A549 (cell line): ENCODE measurements at regions not wholly inside any gene's neighbourhood (a gene's known extent, or its start where the extent isn't known, plus 50 kb on each side); places are given as distances from the start of the nearest gene placed in this dataset.
"Not testable (repeated sequence)": the region's sequence is repeated elsewhere in the genome, so short reads cannot be mapped to it uniquely, and the experiment has no call there.

ENCODE experiments used
- ATAC-seq, 2 experiments: fragments of 200-7000 bp in 1 of 2; fragments of >200 bp in 1 of 2; cut with Nextera tagmentation in 1 of 2; cut with Tn5 transposase in 1 of 2; 3 replicates each; pipeline versions ENCODE4 v1.8.0 to v1.9.1; 2018 to 2020; ENCODE audit warnings: mild to moderate bottlenecking in 1 of 2, moderate library complexity in 1 of 2
- CTCF ChIA-PET: fragments of 300-600 bp; sonication (Branson Sonifier 250); formaldehyde crosslinking; extraction: SDS; loops from one replicate; lab custom pipeline; 2021; ENCODE audit warnings: antibody characterized with exemption, inconsistent platforms; lab: Yijun Ruan, JAX
- POLR2A ChIA-PET: fragments of 350-600 bp; formaldehyde crosslinking; extraction: SDS; loops from one replicate; lab custom pipeline; 2021; ENCODE audit warnings: antibody characterized with exemption, inconsistent platforms; lab: Yijun Ruan, JAX
- DNase-seq, 2 experiments: peaks; one replicate each; pipeline versions ENCODE4 v3.0.0 to v3.0.0-alpha.2; 2011 to 2016; ENCODE audit warnings: low read depth in 1 of 2, low spot score in 1 of 2
- FAIRE-seq: peaks from 2 replicates; lab custom pipeline; 2011; peaks lifted over from hg19 to GRCh38; lab: Jason Lieb, UNC
- H3K27ac ChIP-seq, 2 experiments: fragments of >200 bp; sonication (Bioruptor Twin); formaldehyde crosslinking; 3 replicates each; pipeline ENCODE4 v1.5.1; 2016 to 2017
- H3K4me1 ChIP-seq: fragments of >200 bp; sonication (Bioruptor Twin); formaldehyde crosslinking; 3 replicates; pipeline ENCODE4 v1.6.1; 2016
- H3K4me2 ChIP-seq: fragments of >200 bp; sonication (Bioruptor Twin); formaldehyde crosslinking; 3 replicates; pipeline ENCODE4 v1.6.1; 2016
- H3K4me3 ChIP-seq: fragments of >200 bp; sonication (Bioruptor Twin); formaldehyde crosslinking; 3 replicates; pipeline ENCODE4 v1.5.1; 2016
- H3K9me3 ChIP-seq: fragments of >200 bp; sonication (Bioruptor Twin); formaldehyde crosslinking; 3 replicates; pipeline ENCODE4 v1.6.1; 2016
- BHLHE40 ChIP-seq: IDR thresholded peaks from 2 replicates; pipeline ENCODE4 v1.6.1; 2012; ENCODE audit warnings: low read depth, low read length, inconsistent platforms
- CHD2 ChIP-seq: fragments of 150-350 bp; IDR thresholded peaks from 2 replicates; pipeline ENCODE4 v1.6.1; 2014; ENCODE audit warnings: low read length; ENCODE audit not compliant: partially characterized antibody
- EHF ChIP-seq: fragments of 250-450 bp; sonication (Bioruptor Pico); IDR thresholded peaks from 2 replicates; pipeline ENCODE4 v1.5.0; 2020; ENCODE audit warnings: mild to moderate bottlenecking
- EP300 ChIP-seq, 2 experiments: fragments of >200 bp; sonication (Bioruptor Twin); formaldehyde crosslinking; IDR thresholded peaks; 2 replicates in 1 of 2; 3 replicates in 1 of 2; pipeline ENCODE4 v1.6.1; 2016 to 2017
- ESRRA ChIP-seq: fragments of 150-350 bp; IDR thresholded peaks from 2 replicates; pipeline ENCODE4 v1.6.1; 2014; ENCODE audit warnings: mild to moderate bottlenecking, low read length, borderline replicate concordance
- FOSB ChIP-seq: fragments of 250-450 bp; sonication (Bioruptor Pico); IDR thresholded peaks from 2 replicates; pipeline ENCODE4 v1.5.0; 2020; ENCODE audit warnings: mild to moderate bottlenecking, moderate library complexity
- FOSL2 ChIP-seq, 2 experiments: fragments of 450-650 bp in 1 of 2; fragments of >200 bp in 1 of 2; sonication (Bioruptor Twin) in 1 of 2; formaldehyde crosslinking; IDR thresholded peaks; 2 replicates each; pipeline versions ENCODE4 v1.5.0 to v1.6.1; 2016 to 2020; ENCODE audit warnings: mild to moderate bottlenecking in 1 of 2, moderate library complexity in 1 of 2
- FOXS1 ChIP-seq: fragments of 250-450 bp; sonication (Bioruptor Pico); IDR thresholded peaks from 2 replicates; pipeline ENCODE4 v1.5.0; 2020; ENCODE audit warnings: mild to moderate bottlenecking, moderate library complexity
- GATA3 ChIP-seq: IDR thresholded peaks from 2 replicates; pipeline ENCODE4 v1.6.1; 2012; ENCODE audit warnings: borderline replicate concordance
- HOXB5 ChIP-seq: fragments of 250-450 bp; sonication (Bioruptor Pico); IDR thresholded peaks from 2 replicates; pipeline ENCODE4 v1.5.0; 2020; ENCODE audit warnings: mild to moderate bottlenecking, moderate library complexity
- JUN ChIP-seq, 2 experiments: fragments of >200 bp; sonication (Bioruptor Twin); formaldehyde crosslinking; IDR thresholded peaks; 2 replicates in 1 of 2; 3 replicates in 1 of 2; pipeline ENCODE4 v1.6.1; 2016 to 2017
- JUNB ChIP-seq: fragments of >200 bp; sonication (Bioruptor Twin); formaldehyde crosslinking; IDR thresholded peaks from 2 replicates; pipeline ENCODE4 v1.6.1; 2016
- KDM1A ChIP-seq: fragments of 200-600 bp; sonication (generic); IDR thresholded peaks from 2 replicates; pipeline ENCODE4 v1.6.1; 2016; ENCODE audit warnings: low read depth, mild to moderate bottlenecking
- PHF8 ChIP-seq: fragments of 200-600 bp; sonication (generic); IDR thresholded peaks from 2 replicates; pipeline ENCODE4 v1.6.1; 2016; ENCODE audit warnings: low read depth, mild to moderate bottlenecking, antibody characterized with exemption, moderate library complexity, borderline replicate concordance
- POLR2A ChIP-seq: IDR thresholded peaks from 2 replicates; pipeline ENCODE4 v1.6.1; 2012; ENCODE audit warnings: mild to moderate bottlenecking, low read length
- POLR2AphosphoS2 ChIP-seq: conservative IDR thresholded peaks from 2 replicates; pipeline ENCODE4 v1.6.1; 2012; ENCODE audit warnings: low read length, improper control_type of control experiment, inconsistent platforms
- RAD21 ChIP-seq, 2 experiments: fragments of >200 bp in 1 of 2; sonication (Bioruptor Twin) in 1 of 2; formaldehyde crosslinking in 1 of 2; IDR thresholded peaks in 1 of 2; conservative IDR thresholded peaks in 1 of 2; 2 replicates in 1 of 2; 3 replicates in 1 of 2; pipeline ENCODE4 v1.6.1; 2012 to 2018; ENCODE audit warnings: inconsistent platforms in 1 of 2
- RNF2 ChIP-seq: fragments of 200-600 bp; sonication (generic); IDR thresholded peaks from 2 replicates; pipeline ENCODE4 v1.6.1; 2016; ENCODE audit warnings: low read depth, mild to moderate bottlenecking, antibody characterized with exemption, moderate library complexity, borderline replicate concordance
- TFCP2L1 ChIP-seq: fragments of 250-450 bp; sonication (Bioruptor Pico); IDR thresholded peaks from 2 replicates; pipeline ENCODE4 v1.5.0; 2021; ENCODE audit warnings: mild to moderate bottlenecking
- ZC3H11A ChIP-seq: fragments of 450-650 bp; IDR thresholded peaks from 2 replicates; pipeline ENCODE4 v1.6.1; 2014; ENCODE audit warnings: antibody characterized with exemption, mild to moderate bottlenecking
- ZSCAN20 ChIP-seq: fragments of 250-450 bp; sonication (Bioruptor Pico); IDR thresholded peaks from 2 replicates; pipeline ENCODE4 v1.8.0; 2022; ENCODE audit warnings: mild to moderate bottlenecking, moderate library complexity
- WGBS: methylation state at CpG from one replicate; pipeline ENCODE4 v1.1.6; 2017; ENCODE audit errors: missing lambda C conversion rate; 5-methylcytosine and 5-hydroxymethylcytosine counted together
- TF ChIP-seq, protein P1 (sequence below): fragments of 200-600 bp; sonication (generic); IDR thresholded peaks from 2 replicates; pipeline ENCODE4 v1.6.1; 2016; ENCODE audit warnings: antibody characterized with exemption, mild to moderate bottlenecking, moderate library complexity
- TF ChIP-seq, protein P2 (sequence below): IDR thresholded peaks from 2 replicates; pipeline ENCODE4 v1.6.1; 2012

GRCh38 chr7:68187532-68187931 lies 1190.9 kb downstream of the TYW1 start:
- Histone ChIP-seq H3K4me3 (no peak overlapping the region), H3K4me1 (no peaks in the 10 kb centered on the region), H3K9me3 (no peaks in the 10 kb centered on the region), H3K4me2 (no peak overlapping the region), H3K27ac (no peak overlapping the region)
- CTCF ChIA-PET = interaction anchor here (0.8 to 1.6 kb wide), 2 partner anchors 11 to 1489 kb away, joined by 3 read pairs; no protein-coding TSS in a partner anchor
- 47% methylated on average over 7 of the region's 7 CpGs for WGBS
- POLR2A ChIA-PET = no interaction called here
- DNase-seq = no peak
- no peak for FAIRE-seq
- no peak for ATAC-seq
- TF ChIP-seq FOXS1 (CRISPR knock-in tag) = no peak
- TF ChIP-seq RNF2 = no peak
- no peak for TF ChIP-seq POLR2AphosphoS2
- TF ChIP-seq HOXB5 = no peak
- no peak for TF ChIP-seq POLR2A
- TF ChIP-seq CHD2 = no peak

DNA sequence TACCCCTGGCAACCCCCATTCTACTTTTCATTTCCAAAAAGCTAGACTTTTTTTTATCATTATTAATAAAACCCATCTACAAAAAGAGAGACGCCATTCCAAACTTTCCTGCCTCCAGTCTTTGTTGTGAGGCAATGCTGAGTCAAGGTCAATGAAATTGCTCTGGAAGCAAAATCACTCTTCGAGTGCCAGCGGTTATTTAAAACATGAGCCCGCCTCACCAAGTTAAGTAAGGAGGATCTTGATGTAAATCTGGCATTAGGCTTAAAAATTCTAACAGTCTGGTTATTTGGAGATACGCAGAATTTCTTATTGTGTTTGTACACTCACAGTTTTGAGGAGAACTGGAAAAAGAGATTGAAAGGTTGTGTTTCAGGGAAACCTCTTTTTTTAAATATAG lies 1196.3 kb downstream of the TYW1 start:
- ATAC-seq (no peak), FAIRE-seq (no peak), DNase-seq (no peak)
- H3K4me2 ChIP-seq = no peak overlapping the region
- H3K4me1 ChIP-seq = no peaks in the 10 kb centered on the region
- no peak for TF ChIP-seq FOSL2 (IDR thresholded peaks at IDR 0.05)
- no peak for TF ChIP-seq FOSL2 (CRISPR knock-in tag; IDR thresholded peaks at IDR 0.05)
- no peak for TF ChIP-seq FOSB (CRISPR knock-in tag)
- TF ChIP-seq EHF (CRISPR knock-in tag) = no peak
- TF ChIP-seq, protein P1, sequence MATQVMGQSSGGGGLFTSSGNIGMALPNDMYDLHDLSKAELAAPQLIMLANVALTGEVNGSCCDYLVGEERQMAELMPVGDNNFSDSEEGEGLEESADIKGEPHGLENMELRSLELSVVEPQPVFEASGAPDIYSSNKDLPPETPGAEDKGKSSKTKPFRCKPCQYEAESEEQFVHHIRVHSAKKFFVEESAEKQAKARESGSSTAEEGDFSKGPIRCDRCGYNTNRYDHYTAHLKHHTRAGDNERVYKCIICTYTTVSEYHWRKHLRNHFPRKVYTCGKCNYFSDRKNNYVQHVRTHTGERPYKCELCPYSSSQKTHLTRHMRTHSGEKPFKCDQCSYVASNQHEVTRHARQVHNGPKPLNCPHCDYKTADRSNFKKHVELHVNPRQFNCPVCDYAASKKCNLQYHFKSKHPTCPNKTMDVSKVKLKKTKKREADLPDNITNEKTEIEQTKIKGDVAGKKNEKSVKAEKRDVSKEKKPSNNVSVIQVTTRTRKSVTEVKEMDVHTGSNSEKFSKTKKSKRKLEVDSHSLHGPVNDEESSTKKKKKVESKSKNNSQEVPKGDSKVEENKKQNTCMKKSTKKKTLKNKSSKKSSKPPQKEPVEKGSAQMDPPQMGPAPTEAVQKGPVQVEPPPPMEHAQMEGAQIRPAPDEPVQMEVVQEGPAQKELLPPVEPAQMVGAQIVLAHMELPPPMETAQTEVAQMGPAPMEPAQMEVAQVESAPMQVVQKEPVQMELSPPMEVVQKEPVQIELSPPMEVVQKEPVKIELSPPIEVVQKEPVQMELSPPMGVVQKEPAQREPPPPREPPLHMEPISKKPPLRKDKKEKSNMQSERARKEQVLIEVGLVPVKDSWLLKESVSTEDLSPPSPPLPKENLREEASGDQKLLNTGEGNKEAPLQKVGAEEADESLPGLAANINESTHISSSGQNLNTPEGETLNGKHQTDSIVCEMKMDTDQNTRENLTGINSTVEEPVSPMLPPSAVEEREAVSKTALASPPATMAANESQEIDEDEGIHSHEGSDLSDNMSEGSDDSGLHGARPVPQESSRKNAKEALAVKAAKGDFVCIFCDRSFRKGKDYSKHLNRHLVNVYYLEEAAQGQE = no peak
- TF ChIP-seq, protein P2, sequence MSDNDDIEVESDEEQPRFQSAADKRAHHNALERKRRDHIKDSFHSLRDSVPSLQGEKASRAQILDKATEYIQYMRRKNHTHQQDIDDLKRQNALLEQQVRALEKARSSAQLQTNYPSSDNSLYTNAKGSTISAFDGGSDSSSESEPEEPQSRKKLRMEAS = no peak
- TF ChIP-seq RNF2 = no peak
- TF ChIP-seq ZSCAN20 = no peak
- no peak for TF ChIP-seq KDM1A
- TF ChIP-seq ESRRA = no peak
- no peak for TF ChIP-seq JUN (IDR thresholded peaks at IDR 0.05)
- no peak for TF ChIP-seq PHF8
- ChIA-PET CTCF (no interaction called here), POLR2A (no interaction called here)
- 59% methylated on average over 5 of the region's 5 CpGs for WGBS
- no peak overlapping the region for H3K27ac ChIP-seq
- H3K9me3 ChIP-seq = no peaks in the 10 kb centered on the region
- H3K4me3 ChIP-seq = no peak overlapping the region

DNA sequence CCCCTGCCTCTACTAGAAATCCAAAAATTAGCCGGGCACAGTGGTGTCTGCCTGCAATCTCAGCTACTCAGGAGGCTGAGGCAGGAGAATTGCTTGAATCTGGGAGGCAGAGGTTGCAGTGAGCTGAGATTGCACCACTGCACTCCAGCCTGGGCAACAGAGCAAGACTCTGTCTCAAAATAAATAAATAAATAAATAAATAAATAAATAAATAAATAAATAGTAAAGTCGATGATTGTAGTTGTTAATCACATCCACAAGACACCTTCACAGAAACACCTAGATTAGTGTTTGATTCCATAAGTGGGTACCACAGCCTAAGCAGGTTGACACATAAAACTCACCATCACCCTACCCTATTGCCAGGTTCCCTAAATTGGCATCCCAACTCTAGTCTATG lies 1199.0 kb downstream of the TYW1 start:
- 3% methylated on average over 1 of the region's 2 CpGs for whole genome bisulfite sequencing
- H3K4me3 ChIP-seq, ATAC-seq, H3K27ac ChIP-seq, H3K4me1 ChIP-seq, H3K4me2 ChIP-seq, CTCF ChIA-PET, DNase-seq, FAIRE-seq, POLR2A ChIA-PET, H3K9me3 ChIP-seq: not testable (repeated sequence)
- TF ChIP-seq ZC3H11A = peak; percentile 77

DNA sequence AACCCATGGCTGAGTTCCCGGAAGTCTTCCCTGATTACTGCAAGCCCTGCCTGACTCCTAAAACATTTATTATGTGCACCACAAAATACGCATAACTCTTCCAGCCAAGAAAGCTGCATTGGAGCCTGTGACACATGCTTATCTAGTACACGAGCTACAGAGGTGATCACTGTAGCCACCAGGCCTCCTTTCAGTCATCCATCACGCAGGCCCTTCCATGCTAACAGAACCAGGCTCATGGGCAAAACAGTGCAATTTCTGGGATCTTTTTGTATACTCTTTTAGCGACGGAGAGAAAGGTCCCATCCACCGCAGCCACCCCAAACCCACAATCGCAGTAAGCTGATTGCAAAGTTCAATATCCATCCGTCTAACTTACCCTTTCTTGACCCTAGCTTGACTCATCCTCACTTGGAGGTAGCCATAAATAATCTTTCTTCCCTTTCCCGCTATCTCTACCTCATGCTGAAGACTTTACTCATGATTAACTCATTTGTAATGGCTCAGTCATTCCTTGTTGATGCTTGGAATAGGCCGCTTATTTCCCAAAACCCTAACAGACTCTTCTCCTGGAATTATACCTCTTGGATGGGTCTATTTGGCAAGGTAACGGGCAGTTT lies 1203.5 kb downstream of the TYW1 start:
- DNase-seq = no peak
- Histone ChIP-seq H3K4me3 (no peak overlapping the region), H3K27ac (no peak overlapping the region), H3K4me2 (no peak overlapping the region), H3K4me1 (0 out of 3 replicates have a peak, but pooled peaks cover 8% of the 10 kb centered on the region), H3K9me3 (no peaks in the 10 kb centered on the region)
- TF ChIP-seq JUNB (no peak), HOXB5 (no peak), GATA3 (no peak), EP300 (IDR thresholded peaks at IDR 0.05) (no peak), TFCP2L1 (CRISPR knock-in tag) (no peak), RAD21 (conservative IDR thresholded peaks at IDR 0.05 in 1 of 2, IDR thresholded peaks at IDR 0.05 in 1 of 2) (no peak), BHLHE40 (no peak), FOSL2 (IDR thresholded peaks at IDR 0.05) (no peak), FOSL2 (CRISPR knock-in tag; IDR thresholded peaks at IDR 0.05) (no peak)
- no peak for FAIRE-seq
- CTCF ChIA-PET = no interaction called here
- peak; percentile 39 to 41; a peak in 2 of 6 replicates for ATAC-seq
- POLR2A ChIA-PET = no interaction called here
- 54% methylated on average over 12 of the region's 12 CpGs for WGBS
